ENCODE measurements at regions not wholly inside any gene's neighbourhood (a gene's known extent, or its start where the extent isn't known, plus 50 kb on each side); places are given as distances from the start of the nearest gene placed in this dataset.

DNA sequence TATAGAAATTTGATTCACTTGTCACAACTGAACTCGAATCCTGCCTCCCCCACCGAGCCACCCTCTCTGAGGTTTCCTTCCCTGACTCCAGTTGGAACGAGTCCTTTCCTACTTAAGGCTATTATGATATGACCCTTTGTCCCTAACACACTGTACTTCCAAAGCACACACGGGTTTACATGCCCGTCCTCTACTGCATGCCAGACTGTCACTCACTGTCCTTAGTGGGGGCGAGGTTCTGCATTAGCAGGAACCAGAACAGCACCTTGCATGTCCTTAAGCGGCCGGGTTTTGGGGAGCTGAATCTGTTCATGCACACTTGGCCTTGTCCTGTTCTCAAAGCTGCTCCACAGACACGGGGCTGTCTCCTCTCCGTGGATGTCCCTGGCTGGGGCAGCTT lies 164.6 kb upstream of the KCNJ6 start:
- no peak for TF ChIP-seq CTCF (IDR thresholded peaks at IDR 0.05; ENCODE audit: insufficient read depth, low read length, poor library complexity, severe bottlenecking)
- DNase-seq (ENCODE audit: low read depth): no peak
- H3K4me3 ChIP-seq (ENCODE audit: low read depth, low read length): no peak overlapping the region
- no peaks in the 10 kb centered on the region for H3K36me3 ChIP-seq (ENCODE audit: control insufficient read depth, insufficient read depth, low read length)
- H3K27me3 ChIP-seq (ENCODE audit: control insufficient read depth, insufficient read depth, low read length): no peaks in the 10 kb centered on the region

- TF ChIP-seq CTCF (IDR thresholded peaks at IDR 0.05; ENCODE audit: insufficient read depth, low read length, poor library complexity, severe bottlenecking): no peak
- DNase-seq (ENCODE audit: low read depth): no peak
- no peak overlapping the region for H3K4me3 ChIP-seq (ENCODE audit: low read depth, low read length)
- no peaks in the 10 kb centered on the region for H3K36me3 ChIP-seq (ENCODE audit: control insufficient read depth, insufficient read depth, low read length)
- H3K27me3 ChIP-seq (ENCODE audit: control insufficient read depth, insufficient read depth, low read length): no peaks in the 10 kb centered on the region
Observed at GRCh38 chr21:38081708-38082107, 165.5 kb upstream of the KCNJ6 start.

GRCh38 chr21:38082936-38083485 lies 166.8 kb upstream of the KCNJ6 start:
- Histone ChIP-seq H3K36me3 (ENCODE audit: control insufficient read depth, insufficient read depth, low read length) (no peaks in the 10 kb centered on the region), H3K27me3 (ENCODE audit: control insufficient read depth, insufficient read depth, low read length) (no peaks in the 10 kb centered on the region), H3K4me3 (ENCODE audit: low read depth, low read length) (no peak overlapping the region)
- no peak for DNase-seq (ENCODE audit: low read depth)
- no peak for TF ChIP-seq CTCF (IDR thresholded peaks at IDR 0.05; ENCODE audit: insufficient read depth, low read length, poor library complexity, severe bottlenecking)

GRCh38 chr21:38083535-38083934 lies 167.3 kb upstream of the KCNJ6 start:
- TF ChIP-seq CTCF (IDR thresholded peaks at IDR 0.05; ENCODE audit: insufficient read depth, low read length, poor library complexity, severe bottlenecking): no peak
- no peak for DNase-seq (ENCODE audit: low read depth)
- H3K27me3 ChIP-seq (ENCODE audit: control insufficient read depth, insufficient read depth, low read length): no peaks in the 10 kb centered on the region
- no peaks in the 10 kb centered on the region for H3K36me3 ChIP-seq (ENCODE audit: control insufficient read depth, insufficient read depth, low read length)
- no peak overlapping the region for H3K4me3 ChIP-seq (ENCODE audit: low read depth, low read length)

- no peak for TF ChIP-seq CTCF (IDR thresholded peaks at IDR 0.05; ENCODE audit: insufficient read depth, low read length, poor library complexity, severe bottlenecking)
- H3K36me3 ChIP-seq (ENCODE audit: control insufficient read depth, insufficient read depth, low read length): no peaks in the 10 kb centered on the region
- no peaks in the 10 kb centered on the region for H3K27me3 ChIP-seq (ENCODE audit: control insufficient read depth, insufficient read depth, low read length)
- no peak for DNase-seq (ENCODE audit: low read depth)
- no peak overlapping the region for H3K4me3 ChIP-seq (ENCODE audit: low read depth, low read length)
Observed at GRCh38 chr21:38086580-38086979, 170.2 kb upstream of the KCNJ15 start.
